DMS 273 (cell line): ENCODE measurements at regions not wholly inside any gene's neighbourhood (a gene's known extent, or its start where the extent isn't known, plus 50 kb on each side); places are given as distances from the start of the nearest gene placed in this dataset.

Experiments used
- DNase-seq: peaks from one replicate; lab custom pipeline; 2025; ENCODE audit not compliant: unreplicated experiment; lab: John Stamatoyannopoulos, UW

GRCh38 chr5:15215056-15215455 lies 284.9 kb upstream of the FBXL7 start:
- no peak for DNase-seq

GRCh38 chr5:15214010-15214409 lies 286.0 kb upstream of the FBXL7 start:
- DNase-seq = no peak

- DNase-seq = peak; percentile 7
Observed at GRCh38 chr5:15209053-15209762, 290.8 kb upstream of the FBXL7 start.

- DNase-seq = no peak
Observed at GRCh38 chr5:15206133-15206532, 293.8 kb upstream of the FBXL7 start.

- DNase-seq = no peak
Observed at GRCh38 chr5:15203376-15203775, 296.6 kb upstream of the FBXL7 start.

GRCh38 chr5:15191012-15191411 lies 309.0 kb upstream of the FBXL7 start:
- DNase-seq = peak; percentile 16

GRCh38 chr5:15183520-15183919 lies 311.9 kb upstream of the ANKH start:
- DNase-seq = peak; percentile 21

- no peak for DNase-seq
Observed at GRCh38 chr5:15170173-15170572, 298.6 kb upstream of the ANKH start.

- DNase-seq = no peak
Observed at GRCh38 chr5:15168358-15168757, 296.8 kb upstream of the ANKH start.

- no peak for DNase-seq
Observed at GRCh38 chr5:15160091-15160490, 288.5 kb upstream of the ANKH start.

GRCh38 chr5:15159606-15160005 lies 288.0 kb upstream of the ANKH start:
- no peak for DNase-seq

- DNase-seq = no peak
Observed at GRCh38 chr5:15142458-15142857, 270.9 kb upstream of the ANKH start.

GRCh38 chr5:15137414-15137813 lies 265.8 kb upstream of the ANKH start:
- DNase-seq = no peak

GRCh38 chr5:15135661-15136060 lies 264.1 kb upstream of the ANKH start:
- no peak for DNase-seq

GRCh38 chr5:15133456-15133965 lies 261.9 kb upstream of the ANKH start:
- no peak for DNase-seq

GRCh38 chr5:15132816-15133405 lies 261.3 kb upstream of the ANKH start:
- DNase-seq = no peak

- DNase-seq = no peak
Observed at GRCh38 chr5:15131909-15132308, 260.3 kb upstream of the ANKH start.

- peak; percentile 29 for DNase-seq
Observed at GRCh38 chr5:15124871-15125568, 253.4 kb upstream of the ANKH start.

GRCh38 chr5:15124461-15124860 lies 252.9 kb upstream of the ANKH start:
- DNase-seq = no peak

- no peak for DNase-seq
Observed at GRCh38 chr5:15117688-15118087, 246.1 kb upstream of the ANKH start.

- DNase-seq = no peak
Observed at GRCh38 chr5:15116996-15117395, 245.4 kb upstream of the ANKH start.
